Astrocyte (in vitro differentiated cells and primary cell): ENCODE measurements at regions not wholly inside any gene's neighbourhood (a gene's known extent, or its start where the extent isn't known, plus 50 kb on each side); places are given as distances from the start of the nearest gene placed in this dataset.

Experiments
- DNase-seq: peaks from one replicate; pipeline ENCODE4 v3.0.0-alpha.2; 2010; ENCODE audit warnings: low read depth
- FAIRE-seq: peaks from 2 replicates; lab custom pipeline; 2011; peaks lifted over from hg19 to GRCh38; lab: Jason Lieb, UNC
- H2AFZ ChIP-seq: 2 replicates; pipeline ENCODE4 v1.6.0; 2012; ENCODE audit warnings: low read depth, low read length, inconsistent platforms
- H3K27ac ChIP-seq: 2 replicates; pipeline ENCODE4 v1.5.1; 2011; ENCODE audit warnings: low read depth, low read length, inconsistent platforms
- H3K27me3 ChIP-seq: 2 replicates; pipeline ENCODE4 v1.6.0; 2011; ENCODE audit warnings: low read length, inconsistent platforms; ENCODE audit not compliant: insufficient read depth
- H3K36me3 ChIP-seq: 2 replicates; pipeline ENCODE4 v1.5.1; 2011; ENCODE audit warnings: low read length, inconsistent platforms; ENCODE audit not compliant: insufficient read depth
- H3K4me1 ChIP-seq: 2 replicates; pipeline ENCODE4 v1.5.1; 2011; ENCODE audit warnings: low read length, inconsistent platforms; ENCODE audit not compliant: insufficient read depth
- H3K4me2 ChIP-seq: 2 replicates; pipeline ENCODE4 v1.6.0; 2012; ENCODE audit warnings: low read length, inconsistent platforms
- H3K4me3 ChIP-seq: 2 replicates; pipeline ENCODE4 v1.5.1; 2011; ENCODE audit warnings: low read depth, mild to moderate bottlenecking, low read length, inconsistent platforms; ENCODE audit not compliant: insufficient read depth
- H3K79me2 ChIP-seq: 2 replicates; pipeline ENCODE4 v1.6.0; 2012; ENCODE audit warnings: mild to moderate bottlenecking, low read length, inconsistent platforms; ENCODE audit not compliant: insufficient read depth
- H3K9ac ChIP-seq: 2 replicates; pipeline ENCODE4 v1.6.0; 2012; ENCODE audit warnings: mild to moderate bottlenecking, low read length, inconsistent platforms
- H3K9me3 ChIP-seq: 2 replicates; pipeline ENCODE4 v1.5.1; 2012; ENCODE audit warnings: low read depth, mild to moderate bottlenecking, low read length, inconsistent platforms; ENCODE audit not compliant: insufficient read depth
- H4K20me1 ChIP-seq: 2 replicates; pipeline ENCODE4 v1.6.0; 2012; ENCODE audit warnings: low read length, inconsistent platforms; ENCODE audit not compliant: insufficient read depth
- H3K27ac Mint-ChIP-seq: one replicate; pipeline ENCODE4 v1.8.0; 2021; ENCODE audit warnings: mild to moderate bottlenecking, mixed read lengths; ENCODE audit not compliant: unreplicated experiment
- H3K27me3 Mint-ChIP-seq: one replicate; pipeline ENCODE4 v1.8.0; 2021; ENCODE audit warnings: low read depth, mixed read lengths; ENCODE audit not compliant: unreplicated experiment
- H3K36me3 Mint-ChIP-seq: one replicate; pipeline ENCODE4 v1.8.0; 2021; ENCODE audit warnings: low read depth, mixed read lengths; ENCODE audit not compliant: unreplicated experiment
- H3K4me1 Mint-ChIP-seq: one replicate; pipeline ENCODE4 v1.8.0; 2021; ENCODE audit warnings: low read depth, mixed read lengths; ENCODE audit not compliant: unreplicated experiment
- H3K4me3 Mint-ChIP-seq: one replicate; pipeline ENCODE4 v1.8.0; 2021; ENCODE audit warnings: mild to moderate bottlenecking, moderate library complexity, mixed read lengths; ENCODE audit not compliant: unreplicated experiment
- H3K9me3 Mint-ChIP-seq: one replicate; pipeline ENCODE4 v1.8.0; 2021; ENCODE audit warnings: mild to moderate bottlenecking, mixed read lengths; ENCODE audit not compliant: unreplicated experiment
- CTCF ChIP-seq: IDR thresholded peaks from 2 replicates; pipeline ENCODE4 v1.5.1; 2011; ENCODE audit warnings: low read depth, mild to moderate bottlenecking, inconsistent platforms, low read length, moderate library complexity; ENCODE audit not compliant: insufficient read depth
- EZH2 ChIP-seq: IDR thresholded peaks from 2 replicates; pipeline ENCODE4 v1.6.1; 2012; ENCODE audit warnings: mild to moderate bottlenecking, low read length, inconsistent platforms; ENCODE audit not compliant: insufficient read depth

GRCh38 chr20:50435397-50436051, 74.7 kb upstream of the PTPN1 start:
- Histone ChIP-seq H3K4me3 (no peak overlapping the region), H3K27me3 (no peaks in the 10 kb centered on the region), H3K36me3 (no peaks in the 10 kb centered on the region), H4K20me1 (no peaks in the 10 kb centered on the region), H2AFZ (no peak overlapping the region), H3K9ac (no peak overlapping the region), H3K9me3 (no peaks in the 10 kb centered on the region), H3K4me2 (no peak overlapping the region), H3K79me2 (no peaks in the 10 kb centered on the region), H3K4me1 (peaks cover 25% of the 10 kb centered on the region), H3K27ac (no peak overlapping the region)
- Mint-ChIP-seq H3K4me3 (no peak overlapping the region), H3K27me3 (peaks cover 7% of the 10 kb centered on the region), H3K4me1 (peaks cover 5% of the 10 kb centered on the region), H3K27ac (no peak overlapping the region), H3K9me3 (no peaks in the 10 kb centered on the region), H3K36me3 (no peaks in the 10 kb centered on the region)
- TF ChIP-seq EZH2 (no peak), CTCF (no peak)
- no peak for FAIRE-seq
- no peak for DNase-seq

GRCh38 chr20:50436052-50436656, 74.0 kb upstream of the PTPN1 start:
- Mint-ChIP-seq H3K4me1 (peaks cover 11% of the 10 kb centered on the region), H3K27me3 (peaks cover 7% of the 10 kb centered on the region), H3K27ac (peak overlapping the region; percentile 69), H3K9me3 (no peaks in the 10 kb centered on the region), H3K36me3 (no peaks in the 10 kb centered on the region), H3K4me3 (no peak overlapping the region)
- DNase-seq (no peak), FAIRE-seq (no peak)
- Histone ChIP-seq H3K36me3 (no peaks in the 10 kb centered on the region), H3K27me3 (no peaks in the 10 kb centered on the region), H2AFZ (no peak overlapping the region), H3K9me3 (no peaks in the 10 kb centered on the region), H3K4me2 (no peak overlapping the region), H4K20me1 (no peaks in the 10 kb centered on the region), H3K79me2 (no peaks in the 10 kb centered on the region), H3K9ac (no peak overlapping the region), H3K4me3 (no peak overlapping the region), H3K4me1 (peaks cover 25% of the 10 kb centered on the region), H3K27ac (no peak overlapping the region)
- TF ChIP-seq CTCF (no peak), EZH2 (no peak)

- FAIRE-seq (no peak), DNase-seq (no peak)
- Histone ChIP-seq H3K27me3 (no peaks in the 10 kb centered on the region), H4K20me1 (no peaks in the 10 kb centered on the region), H3K4me1 (peaks cover 31% of the 10 kb centered on the region), H3K9ac (no peak overlapping the region), H3K36me3 (no peaks in the 10 kb centered on the region), H2AFZ (no peak overlapping the region), H3K4me3 (no peak overlapping the region), H3K4me2 (no peak overlapping the region), H3K79me2 (no peaks in the 10 kb centered on the region), H3K9me3 (no peaks in the 10 kb centered on the region), H3K27ac (no peak overlapping the region)
- TF ChIP-seq EZH2 (no peak), CTCF (no peak)
- H3K36me3 Mint-ChIP-seq, result no peaks in the 10 kb centered on the region
- H3K27me3 Mint-ChIP-seq, result peaks cover 5% of the 10 kb centered on the region
- peaks cover 17% of the 10 kb centered on the region for H3K4me1 Mint-ChIP-seq
- no peak overlapping the region for H3K27ac Mint-ChIP-seq
- no peaks in the 10 kb centered on the region for H3K9me3 Mint-ChIP-seq
- H3K4me3 Mint-ChIP-seq, result no peak overlapping the region
Measured at GRCh38 chr20:50436696-50437095, 73.5 kb upstream of the PTPN1 start.
